Renal cortex interstitium (tissue), 11 donors: ENCODE measurements at regions not wholly inside any gene's neighbourhood (a gene's known extent, or its start where the extent isn't known, plus 50 kb on each side); places are given as distances from the start of the nearest gene placed in this dataset.

Experiments used
- DNase-seq, 11 donors: peaks; one replicate each; pipeline ENCODE4 v3.0.0-alpha.2; 2013; ENCODE audit warnings: low read depth in 9 of 11, low spot score in 4 of 11; ENCODE audit errors: extremely low read depth in 1 of 11

DNA sequence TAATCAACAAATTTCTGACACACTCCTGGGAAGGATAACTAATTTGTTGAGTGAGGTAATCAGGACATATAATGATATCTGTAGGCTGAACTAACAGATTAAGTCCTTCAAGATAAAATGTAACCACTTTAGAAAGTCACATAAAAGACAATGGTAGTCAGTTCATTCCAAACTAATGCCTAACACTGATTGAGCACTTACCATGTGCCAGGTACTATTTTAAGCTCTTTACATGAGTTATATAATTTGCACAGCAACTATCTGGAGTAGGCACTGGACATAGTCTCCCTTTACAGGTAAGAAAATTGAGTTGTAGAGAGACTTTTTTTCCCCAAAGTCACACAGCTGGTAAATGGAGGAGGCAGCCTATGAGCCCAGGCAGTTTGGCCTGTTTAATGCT lies 211.2 kb upstream of the CFAP20DC start:
- no peak for DNase-seq

DNA sequence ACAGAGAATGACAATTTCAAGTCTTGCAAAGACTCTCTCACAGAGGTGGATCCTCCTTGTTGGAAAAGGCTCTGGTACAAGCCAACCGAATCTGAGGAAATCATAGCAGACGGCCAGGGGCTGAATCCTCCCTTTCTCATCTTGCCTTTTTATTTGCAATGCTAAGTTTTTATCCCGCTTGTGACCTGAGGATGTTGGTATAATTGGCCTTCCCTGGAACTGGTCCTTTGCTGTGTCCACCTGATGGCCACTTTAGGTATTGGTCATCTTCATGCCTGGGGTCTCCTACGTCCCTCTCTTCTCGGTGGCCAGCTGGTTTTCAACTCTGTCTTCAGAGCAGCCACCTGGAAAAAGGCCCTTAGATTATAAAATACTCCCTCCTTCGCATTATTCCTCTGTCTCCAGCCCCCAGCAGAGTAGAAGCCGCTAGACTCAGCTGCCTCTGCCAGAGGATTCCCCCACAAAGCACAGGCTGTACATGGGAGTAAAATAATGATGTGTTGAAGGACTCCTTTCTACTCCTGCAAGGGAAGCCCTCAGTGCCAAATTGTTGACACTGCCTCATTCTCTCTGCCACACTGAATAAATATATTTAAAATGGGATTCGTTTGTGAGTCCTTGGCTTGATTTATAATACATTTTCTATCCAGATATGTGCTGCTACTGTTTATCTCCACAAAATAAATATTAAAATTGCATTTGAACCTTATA lies 208.9 kb upstream of the CFAP20DC start:
- DNase-seq, result no peak

- DNase-seq, result no peak
These were observed 207.7 kb upstream of the CFAP20DC start for GRCh38 chr3:59257506-59257905.

DNA sequence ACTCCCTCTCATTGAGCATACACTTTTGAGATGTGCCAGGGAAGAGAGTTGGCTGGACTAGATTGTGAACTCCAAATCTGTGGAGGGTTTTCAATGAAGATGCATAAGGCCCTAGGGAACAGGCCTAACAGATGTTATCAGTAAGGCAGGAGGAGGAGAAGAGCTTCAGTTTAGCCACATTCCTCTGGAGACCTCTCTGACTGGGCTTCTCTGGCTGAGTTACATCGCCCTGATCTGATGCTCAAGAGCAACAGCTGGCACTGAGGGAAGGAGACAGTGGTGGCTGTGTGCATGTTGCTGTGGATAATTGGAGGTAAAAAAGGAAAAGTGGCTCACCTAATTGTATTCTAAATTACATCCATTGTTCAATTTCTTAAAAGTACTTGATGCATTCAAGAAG lies 206.4 kb upstream of the CFAP20DC start:
- no peak for DNase-seq

DNA sequence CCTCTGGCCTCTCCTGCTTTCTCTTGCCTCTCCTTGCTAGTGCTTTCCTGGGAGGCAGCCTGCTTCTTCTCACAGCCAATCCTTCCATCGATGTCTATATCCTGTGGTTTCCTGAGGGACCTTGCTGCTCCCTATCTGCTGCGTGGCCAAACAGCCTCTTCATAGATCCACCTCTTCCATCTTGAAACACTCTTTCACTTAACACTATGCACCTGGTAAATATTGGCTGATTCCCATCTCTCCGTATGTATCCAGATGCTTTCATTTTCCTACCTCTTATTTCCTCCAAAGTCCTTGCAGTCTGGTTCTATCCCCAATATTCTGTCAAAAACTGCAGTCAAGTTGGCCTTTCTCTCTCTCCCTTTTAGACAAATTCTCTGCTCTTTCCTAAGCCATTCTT lies 205.2 kb upstream of the CFAP20DC start:
- DNase-seq, result no peak

DNA sequence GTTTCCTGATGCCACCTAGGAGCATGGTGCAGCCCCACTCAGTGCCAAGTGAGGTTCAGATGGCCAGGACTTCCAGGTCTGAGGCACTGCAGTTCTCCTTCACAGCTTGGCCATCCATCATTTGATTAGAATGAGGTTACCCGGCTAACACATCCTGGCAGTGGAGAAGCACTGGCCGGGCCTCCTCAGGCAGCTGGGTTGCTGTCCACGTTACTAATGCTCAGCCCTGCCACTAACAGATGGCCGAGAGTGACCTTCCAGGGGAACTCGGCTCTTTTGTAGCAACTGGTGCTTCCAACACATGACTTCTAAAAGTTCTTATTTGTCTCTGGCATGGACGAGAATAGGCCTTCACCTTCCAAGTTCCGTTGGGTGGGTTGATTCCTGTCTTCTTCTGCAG lies 204.6 kb upstream of the CFAP20DC start:
- DNase-seq, result no peak

- no peak for DNase-seq
These were observed 203.7 kb upstream of the CFAP20DC start for GRCh38 chr3:59253523-59253922.

GRCh38 chr3:59251869-59252268 lies 202.0 kb upstream of the CFAP20DC start:
- no peak for DNase-seq

GRCh38 chr3:59250600-59250999 lies 200.8 kb upstream of the CFAP20DC start:
- no peak for DNase-seq

DNA sequence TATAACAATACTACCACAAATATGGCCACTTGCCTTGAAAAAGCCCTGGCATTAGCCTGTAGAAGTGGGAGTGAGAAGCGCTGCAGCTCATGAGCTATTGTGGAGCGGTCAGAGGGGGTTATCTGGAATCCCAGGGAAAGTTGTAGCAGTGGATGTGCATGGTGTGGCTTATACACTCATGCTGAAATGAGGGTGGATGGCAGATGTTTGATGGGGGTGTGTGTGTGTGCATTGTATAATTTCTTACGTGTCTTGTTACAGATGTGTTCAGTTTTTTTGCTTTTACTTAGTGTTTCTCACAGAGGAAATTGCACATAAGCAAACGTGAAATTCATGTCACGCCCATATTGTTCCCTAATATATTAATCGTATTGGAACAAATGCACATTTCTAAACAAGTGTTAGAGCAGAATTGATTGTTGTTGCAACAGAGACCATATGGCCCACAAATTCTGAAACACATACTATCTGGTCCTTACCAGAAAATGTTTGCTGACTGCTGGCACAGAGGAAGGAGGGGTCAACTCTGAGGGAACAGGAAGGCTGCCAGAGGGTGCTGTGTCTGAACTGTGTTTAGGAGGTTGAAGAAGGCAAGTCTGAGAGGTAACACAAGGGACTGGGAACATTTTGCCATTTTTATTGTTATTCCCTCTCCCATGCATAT lies 200.0 kb upstream of the CFAP20DC start:
- DNase-seq, result no peak

- no peak for DNase-seq
These were observed 199.2 kb upstream of the CFAP20DC start for GRCh38 chr3:59249004-59249403.

GRCh38 chr3:59247402-59247841 lies 197.6 kb upstream of the CFAP20DC start:
- no peak for DNase-seq

- DNase-seq, result no peak
These were observed 197.0 kb upstream of the CFAP20DC start for GRCh38 chr3:59246719-59247401.

- peak; percentile 32 to 70 (median 55) for DNase-seq
These were observed 196.2 kb upstream of the CFAP20DC start for GRCh38 chr3:59245859-59246501.

DNA sequence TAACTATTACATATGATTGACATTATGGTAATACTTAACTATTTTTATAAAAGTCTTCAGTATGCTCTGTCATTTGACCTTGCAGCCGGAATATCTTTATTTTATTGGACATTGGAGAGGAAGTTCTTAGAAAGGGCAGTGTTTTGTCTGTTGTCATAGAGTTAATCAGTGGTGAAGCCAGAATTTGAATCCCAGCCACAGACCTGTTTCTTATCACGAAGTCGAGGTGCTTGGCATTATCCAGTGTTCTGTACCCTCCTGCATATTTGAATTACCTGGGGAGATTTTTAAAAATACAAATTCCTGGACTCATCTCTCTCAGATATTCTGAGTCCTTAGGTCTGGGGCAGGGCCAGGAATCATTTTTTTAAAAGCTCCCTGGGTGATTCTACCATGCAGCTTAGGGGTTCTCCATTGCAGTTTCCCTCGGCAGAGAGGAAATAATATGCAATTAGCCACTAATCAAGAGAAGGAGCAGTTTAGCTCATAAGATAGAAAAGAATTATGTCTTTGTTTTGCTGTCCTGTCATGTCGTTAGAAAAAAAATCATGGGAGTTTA lies 195.6 kb upstream of the CFAP20DC start:
- no peak for DNase-seq

GRCh38 chr3:59244343-59244742 lies 194.5 kb upstream of the CFAP20DC start:
- DNase-seq, result no peak

- no peak for DNase-seq
These were observed 193.7 kb upstream of the CFAP20DC start for GRCh38 chr3:59243476-59243875.

DNA sequence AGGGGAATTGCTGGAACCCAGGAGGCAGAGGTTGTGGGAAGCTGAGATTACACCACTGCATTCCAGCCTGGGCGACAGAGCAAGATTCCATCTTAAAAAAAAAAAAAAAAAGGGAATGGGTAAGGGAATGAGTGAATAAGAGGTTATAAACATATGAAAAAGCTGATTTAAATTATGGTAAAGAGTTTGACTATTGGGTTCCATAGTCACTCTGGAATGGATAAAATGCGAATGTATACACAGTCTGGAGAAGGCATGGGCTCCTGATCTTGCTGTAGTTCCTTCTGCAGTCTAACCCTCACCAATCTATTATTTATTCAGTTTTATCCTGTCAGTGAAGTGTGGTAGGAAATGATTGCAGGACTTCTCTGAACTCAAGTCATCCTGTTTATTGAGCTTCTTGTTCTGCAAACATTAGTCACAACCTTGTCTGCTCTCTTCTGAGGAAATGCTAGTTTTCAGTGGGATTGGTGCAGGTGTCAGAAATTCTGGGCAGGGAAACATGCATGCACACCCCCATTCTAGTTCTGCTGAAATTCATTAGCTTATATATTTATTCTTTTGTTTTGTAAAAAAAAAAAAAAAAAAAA lies 190.9 kb upstream of the CFAP20DC start:
- no peak for DNase-seq

- no peak for DNase-seq
These were observed 187.3 kb upstream of the CFAP20DC start for GRCh38 chr3:59237121-59237520.
